ENCODE measurements at regions not wholly inside any gene's neighbourhood (a gene's known extent, or its start where the extent isn't known, plus 50 kb on each side); places are given as distances from the start of the nearest gene placed in this dataset.

- no peak overlapping the region for H4K5ac ChIP-seq (ENCODE audit: insufficient read length, low read depth, low read length)
- H2BK12ac ChIP-seq (ENCODE audit: low read depth, low read length), result no peak overlapping the region
- FAIRE-seq (no peak), DNase-seq (ENCODE audit: low read depth in 1 of 2, low spot score in 2 of 2) (no peak)
- H3K4me1 ChIP-seq (replicated peaks in 1 of 4; ENCODE audit: control insufficient read depth in 3 of 4, insufficient read depth in 4 of 4, low read length in 3 of 4), result peaks cover 8 to 25% (median 21%) of the 10 kb centered on the region in 4 experiments
- 87% methylated on average over 3 of the region's 12 CpGs; no CpG with 5 or more reads in 1 of the 2 experiments for WGBS, 2 experiments (ENCODE audit: extremely low coverage in 1 of 2, insufficient coverage in 1 of 2, insufficient read length in 1 of 2, insufficient replicate concordance in 2 of 2, low coverage in 1 of 2, low lambda C conversion rate in 2 of 2, missing lambda C conversion rate in 1 of 2)
- H2BK20ac ChIP-seq (ENCODE audit: low read length), result no peak overlapping the region
- peaks cover 20% of the 10 kb centered on the region for H3K79me1 ChIP-seq (ENCODE audit: low read depth, low read length)
- no peaks in the 10 kb centered on the region; a peak in 1 of 4 replicates for H3K9me3 ChIP-seq (ENCODE audit: insufficient read depth in 2 of 2, low read depth in 1 of 2, low read length in 1 of 2)
- no peak overlapping the region for H2AFZ ChIP-seq (ENCODE audit: low read length)
- no peak overlapping the region for H3K4me3 ChIP-seq (ENCODE audit: extremely low read depth in 1 of 4, insufficient read depth in 2 of 4, low read depth in 3 of 4, low read length in 4 of 4)
- no peak overlapping the region for H3K4me2 ChIP-seq (ENCODE audit: insufficient read depth in 1 of 2, low read depth in 2 of 2, low read length in 2 of 2)
- H3K79me2 ChIP-seq (ENCODE audit: control insufficient read depth in 1 of 2, insufficient read depth in 2 of 2, low read length in 2 of 2), result peaks cover 7 to 71% of the 10 kb centered on the region in 2 experiments; a peak in 3 of 4 replicates
- H3K4ac ChIP-seq (replicated peaks; ENCODE audit: insufficient read length, low read depth, low read length), result no peak overlapping the region
- H3K27me3 ChIP-seq (replicated peaks in 1 of 4; ENCODE audit: control insufficient read depth in 3 of 4, extremely low read depth in 1 of 4, insufficient read depth in 3 of 4, low read length in 3 of 4), result no peaks in the 10 kb centered on the region
- no peak overlapping the region for H2BK120ac ChIP-seq (replicated peaks; ENCODE audit: low read depth, low read length)
- H3K23me2 ChIP-seq (ENCODE audit: low read depth, low read length), result peaks cover 18% of the 10 kb centered on the region; the same call in 1 of the 2 replicates
- POLR2A ChIA-PET (ENCODE audit: partially characterized antibody), result interaction anchor here (1.2 to 2.3 kb wide), 3 partner anchors 23 to 33 kb away, joined by 3 to 6 read pairs (median 3); no protein-coding TSS in a partner anchor
- H3K56ac ChIP-seq (replicated peaks; ENCODE audit: insufficient read length, low read depth, low read length), result no peak overlapping the region
- no peak overlapping the region; the same call in 1 of the 2 replicates for H4K8ac ChIP-seq (ENCODE audit: extremely low read depth, insufficient read depth, low read length)
- no peak overlapping the region for H3K23ac ChIP-seq (ENCODE audit: insufficient read length)
- H4K20me1 ChIP-seq (replicated peaks in 1 of 2; ENCODE audit: control insufficient read depth in 1 of 2, insufficient read depth in 2 of 2, low read length in 2 of 2), result peaks cover 1 to 24% of the 10 kb centered on the region in 2 experiments
- no peak overlapping the region for H3K9ac ChIP-seq (replicated peaks in 1 of 4; ENCODE audit: extremely low read depth in 1 of 4, low read depth in 3 of 4, low read length in 3 of 4)
- no peak overlapping the region for H2AK5ac ChIP-seq (ENCODE audit: low read depth, low read length)
- no peak overlapping the region for H3K18ac ChIP-seq (ENCODE audit: extremely low read depth, low read length)
- H3K27ac ChIP-seq (ENCODE audit: low read depth, low read length), result no peak overlapping the region
- no peak overlapping the region for H4K91ac ChIP-seq (replicated peaks; ENCODE audit: insufficient read length, low read length)
- no peak overlapping the region for H3K14ac ChIP-seq (ENCODE audit: insufficient read length)
- TF ChIP-seq SIN3A (conservative IDR thresholded peaks at IDR 0.05 in 1 of 2, IDR thresholded peaks at IDR 0.05 in 1 of 2; ENCODE audit: low read depth in 1 of 2, low read length in 2 of 2), result no peak
- no peak for TF ChIP-seq HDAC2 (IDR thresholded peaks at IDR 0.05; ENCODE audit: borderline replicate concordance in 1 of 2, low read depth in 2 of 2, low read length in 2 of 2)
- no peak for TF ChIP-seq CTBP2 (IDR thresholded peaks at IDR 0.05; ENCODE audit: borderline replicate concordance, insufficient read depth, insufficient read length, low read length)
- TF ChIP-seq, protein P1, sequence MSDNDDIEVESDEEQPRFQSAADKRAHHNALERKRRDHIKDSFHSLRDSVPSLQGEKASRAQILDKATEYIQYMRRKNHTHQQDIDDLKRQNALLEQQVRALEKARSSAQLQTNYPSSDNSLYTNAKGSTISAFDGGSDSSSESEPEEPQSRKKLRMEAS (IDR thresholded peaks at IDR 0.05), result no peak
- TF ChIP-seq CBX8 (IDR thresholded peaks at IDR 0.05; ENCODE audit: borderline replicate concordance, low read depth, low read length), result no peak
- no peak for TF ChIP-seq RBBP5 (IDR thresholded peaks at IDR 0.05; ENCODE audit: borderline replicate concordance, low read depth, low read length)
- no peak overlapping the region for H2BK5ac ChIP-seq (ENCODE audit: low read depth, low read length)
- H2BK15ac ChIP-seq (ENCODE audit: low read length), result no peak overlapping the region
- H3K36me3 ChIP-seq (ENCODE audit: control insufficient read depth in 2 of 4, insufficient read depth in 4 of 4, low read length in 3 of 4), result peaks cover 8 to 36% (median 18%) of the 10 kb centered on the region in 4 experiments; a peak in 6 of 8 replicates
- CTCF ChIA-PET (ENCODE audit: partially characterized antibody), result interaction anchor here (0.9 to 2.7 kb wide), 11 partner anchors 12 to 153 kb away, joined by 3 to 12 read pairs (median 3); no protein-coding TSS in a partner anchor
Measured at GRCh38 chr17:77483128-77483598, 342.4 kb downstream of the SEC14L1 start.
